Endothelial cell of umbilical vein (primary cell): ENCODE measurements at regions not wholly inside any gene's neighbourhood (a gene's known extent, or its start where the extent isn't known, plus 50 kb on each side); places are given as distances from the start of the nearest gene placed in this dataset.

Source experiments
- BruUV-seq: library from RNA; stranded (reverse); fragments of 400-500 nt; replicated peaks from 2 replicates; lab custom pipeline; 2021; lab: Mats Ljungman, UMichigan
- CTCF ChIA-PET: fragments of 300-600, 350-600 bp; sonication (Branson Sonifier 250); formaldehyde crosslinking; loops from one replicate; lab custom pipeline; 2021; ENCODE audit warnings: antibody characterized with exemption, inconsistent platforms; lab: Charles Lee
- POLR2A ChIA-PET: fragments of 300-600, 350-600 bp; sonication (Branson Sonifier 250); formaldehyde crosslinking; loops from one replicate; lab custom pipeline; 2021; ENCODE audit warnings: antibody characterized with exemption, inconsistent platforms; lab: Charles Lee
- DNase-seq: peaks from one replicate; pipeline ENCODE4 v3.0.0-alpha.2; 2011; ENCODE audit warnings: low read depth, low spot score
- FAIRE-seq: peaks from 2 replicates; lab custom pipeline; 2011; peaks lifted over from hg19 to GRCh38; lab: Jason Lieb, UNC
- H2AFZ ChIP-seq: 2 replicates; pipeline ENCODE4 v1.6.0; 2012; ENCODE audit warnings: low read depth, low read length, control low read depth, inconsistent platforms
- H3K27ac ChIP-seq: 2 replicates; pipeline ENCODE4 v1.5.1; 2011; ENCODE audit warnings: low read depth, mild to moderate bottlenecking, control low read depth, low read length, moderate library complexity; ENCODE audit not compliant: insufficient read depth
- H3K27me3 ChIP-seq, 2 experiments: 2 replicates each; pipeline versions ENCODE4 v1.6.0 to v1.6.1; 2011; ENCODE audit warnings: low read length in 2 of 2, mixed read lengths in 1 of 2; ENCODE audit not compliant: control insufficient read depth in 2 of 2, insufficient read depth in 2 of 2
- H3K36me3 ChIP-seq, 2 experiments: 2 replicates in 1 of 2; 3 replicates in 1 of 2; pipeline ENCODE4 v1.5.1; 2011; ENCODE audit warnings: low read length in 2 of 2, mild to moderate bottlenecking in 1 of 2, moderate library complexity in 1 of 2; ENCODE audit not compliant: control insufficient read depth in 2 of 2, insufficient read depth in 2 of 2; ENCODE audit errors: extremely low read depth in 1 of 2
- H3K4me1 ChIP-seq: 3 replicates; pipeline ENCODE4 v1.5.1; 2011; ENCODE audit warnings: mild to moderate bottlenecking, low read length; ENCODE audit not compliant: control insufficient read depth, insufficient read depth; ENCODE audit errors: extremely low read depth
- H3K4me2 ChIP-seq: 2 replicates; pipeline ENCODE4 v1.6.1; 2011; ENCODE audit warnings: low read length, control low read depth, mixed read lengths; ENCODE audit not compliant: insufficient read depth
- H3K4me3 ChIP-seq, 3 experiments: fragments of 200-600 bp in 1 of 3; sonication (generic), shearing (Covaris generic) in 1 of 3; replicated peaks in 1 of 3; 2 replicates each; pipeline ENCODE4 v1.5.1; 2011 to 2016; ENCODE audit warnings: control low read depth in 3 of 3, low read length in 3 of 3, mild to moderate bottlenecking in 2 of 3, inconsistent platforms in 1 of 3, low read depth in 1 of 3, moderate library complexity in 1 of 3; ENCODE audit not compliant: insufficient read depth in 1 of 3
- H3K79me2 ChIP-seq: 2 replicates; pipeline ENCODE4 v1.6.0; 2012; ENCODE audit warnings: low read length, inconsistent platforms; ENCODE audit not compliant: control insufficient read depth, insufficient read depth
- H3K9ac ChIP-seq: replicated peaks from 2 replicates; pipeline ENCODE3; 2011; ENCODE audit warnings: low read length, control low read depth; ENCODE audit not compliant: insufficient read depth; ENCODE audit errors: extremely low read depth
- H3K9me1 ChIP-seq: replicated peaks from 3 replicates; pipeline ENCODE4 v1.6.0; 2011; ENCODE audit warnings: mild to moderate bottlenecking, low read length; ENCODE audit not compliant: control insufficient read depth, insufficient read depth; ENCODE audit errors: extremely low read depth
- H3K9me3 ChIP-seq: replicated peaks from 2 replicates; pipeline ENCODE4 v1.5.1; 2012; ENCODE audit warnings: low read length, inconsistent platforms; ENCODE audit not compliant: control insufficient read depth, insufficient read depth
- H4K20me1 ChIP-seq: replicated peaks from 2 replicates; pipeline ENCODE3; 2011; ENCODE audit warnings: mild to moderate bottlenecking, low read length; ENCODE audit not compliant: control insufficient read depth, insufficient read depth; ENCODE audit errors: extremely low read depth
- EZH2 ChIP-seq: IDR thresholded peaks from 2 replicates; pipeline ENCODE4 v1.6.1; 2012; ENCODE audit warnings: borderline replicate concordance, low read depth, mild to moderate bottlenecking, moderate library complexity, low read length, inconsistent platforms; ENCODE audit not compliant: severe bottlenecking
- FOS ChIP-seq: IDR thresholded peaks from 2 replicates; pipeline ENCODE4 v1.6.1; 2011; ENCODE audit warnings: mild to moderate bottlenecking, low read length, moderate library complexity, borderline replicate concordance; ENCODE audit not compliant: insufficient read depth
- GATA2 ChIP-seq: IDR thresholded peaks from 2 replicates; pipeline ENCODE4 v1.7.0; 2011; ENCODE audit warnings: low read depth, mild to moderate bottlenecking, moderate library complexity, mixed read lengths, low read length; ENCODE audit not compliant: insufficient read length, insufficient read depth
- JUN ChIP-seq: IDR thresholded peaks from 2 replicates; pipeline ENCODE4 v1.6.1; 2011; ENCODE audit warnings: borderline replicate concordance, low read depth; ENCODE audit not compliant: insufficient read length, insufficient read depth
- POLR2A ChIP-seq: IDR thresholded peaks from 2 replicates; pipeline ENCODE4 v1.6.1; 2012; ENCODE audit warnings: low read depth, mild to moderate bottlenecking, control low read depth, low read length
- POLR2AphosphoS5 ChIP-seq: IDR thresholded peaks from 2 replicates; pipeline ENCODE4 v1.6.1; 2012; ENCODE audit warnings: low read depth, mild to moderate bottlenecking, control low read depth, low read length, moderate library complexity; ENCODE audit not compliant: insufficient read depth
- dilution Hi-C: fragments of 300-500 bp; cut with MboI; formaldehyde crosslinking; loops from one replicate; pipeline ENCODE4 v1.15.0; 2019; ENCODE audit warnings: low sequenced_read_pairs; ENCODE audit not compliant: extremely low pct_ligation_motif_present
- intact Hi-C: fragments of 100-400 bp; cut with micrococcal nuclease; formaldehyde crosslinking; loops from one replicate; pipeline ENCODE4 v1.10.0; 2022
- TF ChIP-seq, protein P1 (sequence below), 2 donors: IDR thresholded peaks; 1 replicate in 1 of 2; 2 replicates in 1 of 2; pipeline ENCODE4 v1.5.1; 2011; ENCODE audit warnings: low read length in 2 of 2, mild to moderate bottlenecking in 2 of 2, moderate library complexity in 2 of 2, control low read depth in 1 of 2, inconsistent platforms in 1 of 2, low read depth in 1 of 2; ENCODE audit not compliant: insufficient read depth in 1 of 2; ENCODE audit errors: extremely low read depth in 1 of 2
- TF ChIP-seq, protein P2 (sequence below): IDR thresholded peaks from 2 replicates; pipeline ENCODE4 v1.6.1; 2011; ENCODE audit not compliant: insufficient read depth, insufficient read length

DNA sequence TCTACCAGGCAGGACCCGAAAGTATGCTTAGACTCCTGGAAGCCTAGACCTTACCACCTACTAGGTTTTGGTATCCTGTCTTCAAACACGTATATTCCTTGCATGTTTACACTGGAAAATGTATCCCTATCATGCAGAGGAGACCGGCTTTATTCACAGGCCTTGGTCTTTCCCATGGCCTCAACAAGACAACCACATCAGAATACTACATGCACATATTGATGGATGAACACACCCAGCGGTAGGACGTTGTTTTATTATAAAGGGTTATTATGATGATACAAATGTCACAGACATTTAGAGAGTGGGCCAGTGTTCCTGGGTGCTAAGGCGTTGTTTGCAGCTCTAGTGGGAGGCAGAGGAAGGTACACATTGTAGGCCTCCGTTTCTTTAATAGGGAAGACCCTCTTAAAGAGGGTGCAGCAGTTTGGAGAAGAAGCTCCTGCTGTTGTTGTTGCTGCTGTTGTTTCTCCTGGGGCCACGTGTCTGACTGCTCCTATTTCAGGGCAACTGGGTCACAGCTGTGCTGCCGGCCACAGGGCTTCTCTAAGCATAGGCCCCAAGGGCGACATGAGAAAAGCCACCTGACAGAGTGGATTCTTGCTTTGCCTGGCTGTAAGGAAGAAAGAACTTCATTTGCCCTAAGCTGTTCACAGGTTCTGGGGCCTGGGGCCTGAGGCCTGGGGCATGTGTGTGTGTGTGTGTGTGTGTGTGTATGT lies 98.3 kb upstream of the SASH1 start:
- Histone ChIP-seq H3K9ac (no peak overlapping the region), H3K27ac (no peak overlapping the region), H3K4me3 (no peak overlapping the region), H2AFZ (no peak overlapping the region), H3K4me1 (no peaks in the 10 kb centered on the region), H3K4me2 (no peak overlapping the region), H3K9me3 (no peaks in the 10 kb centered on the region), H3K36me3 (no peaks in the 10 kb centered on the region), H3K27me3 (no peaks in the 10 kb centered on the region), H3K9me1 (no peaks in the 10 kb centered on the region), H4K20me1 (no peaks in the 10 kb centered on the region), H3K79me2 (no peaks in the 10 kb centered on the region)
- no peak for DNase-seq
- FAIRE-seq: no peak
- POLR2A ChIA-PET: no interaction called here
- CTCF ChIA-PET: interaction anchor here (0.7 to 1.4 kb wide), 4 partner anchors 13 to 170 kb away, joined by 3 to 5 read pairs (median 4); no protein-coding TSS in a partner anchor
- dilution Hi-C loops: no loop called here
- TF ChIP-seq POLR2A (no peak), JUN (no peak), POLR2AphosphoS5 (no peak), FOS (no peak), EZH2 (no peak), GATA2 (no peak)
- TF ChIP-seq, protein P1, sequence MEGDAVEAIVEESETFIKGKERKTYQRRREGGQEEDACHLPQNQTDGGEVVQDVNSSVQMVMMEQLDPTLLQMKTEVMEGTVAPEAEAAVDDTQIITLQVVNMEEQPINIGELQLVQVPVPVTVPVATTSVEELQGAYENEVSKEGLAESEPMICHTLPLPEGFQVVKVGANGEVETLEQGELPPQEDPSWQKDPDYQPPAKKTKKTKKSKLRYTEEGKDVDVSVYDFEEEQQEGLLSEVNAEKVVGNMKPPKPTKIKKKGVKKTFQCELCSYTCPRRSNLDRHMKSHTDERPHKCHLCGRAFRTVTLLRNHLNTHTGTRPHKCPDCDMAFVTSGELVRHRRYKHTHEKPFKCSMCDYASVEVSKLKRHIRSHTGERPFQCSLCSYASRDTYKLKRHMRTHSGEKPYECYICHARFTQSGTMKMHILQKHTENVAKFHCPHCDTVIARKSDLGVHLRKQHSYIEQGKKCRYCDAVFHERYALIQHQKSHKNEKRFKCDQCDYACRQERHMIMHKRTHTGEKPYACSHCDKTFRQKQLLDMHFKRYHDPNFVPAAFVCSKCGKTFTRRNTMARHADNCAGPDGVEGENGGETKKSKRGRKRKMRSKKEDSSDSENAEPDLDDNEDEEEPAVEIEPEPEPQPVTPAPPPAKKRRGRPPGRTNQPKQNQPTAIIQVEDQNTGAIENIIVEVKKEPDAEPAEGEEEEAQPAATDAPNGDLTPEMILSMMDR (IDR thresholded peaks at IDR 0.05; ENCODE audit: extremely low read depth in 1 of 2, insufficient read depth in 1 of 2, low read depth in 1 of 2, low read length in 2 of 2): no peak
- TF ChIP-seq, protein P2, sequence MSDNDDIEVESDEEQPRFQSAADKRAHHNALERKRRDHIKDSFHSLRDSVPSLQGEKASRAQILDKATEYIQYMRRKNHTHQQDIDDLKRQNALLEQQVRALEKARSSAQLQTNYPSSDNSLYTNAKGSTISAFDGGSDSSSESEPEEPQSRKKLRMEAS: no peak
- intact Hi-C loops: no loop called here
- BruUV-seq: no TSS peak
